Adrenal gland (tissue), 5 donors: ENCODE measurements at regions not wholly inside any gene's neighbourhood (a gene's known extent, or its start where the extent isn't known, plus 50 kb on each side); places are given as distances from the start of the nearest gene placed in this dataset.

Experiments
- CTCF ChIP-seq, 6 experiments: fragments of 450-650 bp in 4 of 6; fragments of 200-600 bp in 2 of 6; sonication (generic) in 1 of 6; IDR thresholded peaks; 1 replicate in 5 of 6; 2 replicates in 1 of 6; pipeline versions ENCODE4 v1.5.1 to v1.8.0; 2016 to 2021; ENCODE audit warnings: antibody characterized with exemption in 6 of 6, mild to moderate bottlenecking in 2 of 6, moderate library complexity in 1 of 6
- POLR2A ChIP-seq, 2 donors: fragments of 450-650 bp; IDR thresholded peaks; one replicate each; pipeline ENCODE4 v1.6.1; 2017; ENCODE audit warnings: antibody characterized with exemption in 2 of 2, mild to moderate bottlenecking in 2 of 2, moderate library complexity in 1 of 2
- donor health status: DM: no; HTN: no; CAD: no.

DNA sequence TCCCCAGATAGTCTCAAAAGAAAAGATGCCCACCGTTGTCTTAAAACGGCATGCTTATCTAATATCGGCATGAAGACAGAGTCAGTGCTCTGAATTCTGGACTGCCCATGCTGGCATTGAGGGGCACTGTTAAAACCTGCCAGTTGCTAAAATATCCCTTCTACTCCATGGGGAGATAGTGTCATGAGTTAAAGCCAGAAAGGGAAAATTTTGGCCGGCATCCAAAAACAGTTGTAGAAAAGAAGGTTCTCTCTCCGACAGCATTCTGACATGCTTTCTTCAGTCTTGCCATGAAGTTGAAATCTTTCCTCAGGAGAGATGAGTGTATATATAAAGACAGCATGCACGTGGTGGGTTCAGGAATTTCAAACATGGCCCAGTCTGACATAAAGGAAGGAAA lies 401.3 kb upstream of the PIK3C3 start:
- TF ChIP-seq CTCF (IDR thresholded peaks at IDR 0.05) (no peak), POLR2A (IDR thresholded peaks at IDR 0.05) (no peak)
